Hepatocyte (in vitro differentiated cells): ENCODE measurements at regions not wholly inside any gene's neighbourhood (a gene's known extent, or its start where the extent isn't known, plus 50 kb on each side); places are given as distances from the start of the nearest gene placed in this dataset.

ENCODE experiments used
- DNase-seq: peaks from one replicate; pipeline ENCODE4 v3.0.0-alpha.2; 2016; ENCODE audit warnings: low spot score
- H2AFZ ChIP-seq: fragments of 200-600 bp; sonication (generic); 2 replicates; pipeline ENCODE4 v1.6.0; 2016; ENCODE audit warnings: antibody characterized with exemption, mild to moderate bottlenecking
- H3K27ac ChIP-seq: fragments of 200-600 bp; sonication (generic); 2 replicates; pipeline ENCODE4 v1.5.1; 2016; ENCODE audit warnings: mild to moderate bottlenecking
- H3K27me3 ChIP-seq: fragments of 200-600 bp; sonication (generic); 2 replicates; pipeline ENCODE4 v1.6.1; 2016
- H3K36me3 ChIP-seq: fragments of 200-600 bp; sonication (generic); replicated peaks from 2 replicates; pipeline ENCODE4 v1.5.1; 2016; ENCODE audit warnings: low read depth; ENCODE audit not compliant: insufficient read depth
- H3K4me1 ChIP-seq: fragments of 200-600 bp; sonication (generic); 2 replicates; pipeline ENCODE4 v1.5.1; 2016; ENCODE audit warnings: mild to moderate bottlenecking, moderate library complexity; ENCODE audit not compliant: insufficient read depth
- H3K4me2 ChIP-seq: fragments of 200-600 bp; sonication (generic); 2 replicates; pipeline ENCODE4 v1.6.0; 2016
- H3K4me3 ChIP-seq: fragments of 200-600 bp; sonication (generic); 2 replicates; pipeline ENCODE4 v1.5.1; 2016; ENCODE audit warnings: mild to moderate bottlenecking
- H3K79me2 ChIP-seq: fragments of 200-600 bp; sonication (generic); 2 replicates; pipeline ENCODE4 v1.6.0; 2017; ENCODE audit warnings: mild to moderate bottlenecking
- H3K9me2 ChIP-seq: fragments of 200-600 bp; sonication (generic); replicated peaks from 2 replicates; pipeline ENCODE4 v1.6.0; 2017; ENCODE audit warnings: mild to moderate bottlenecking; ENCODE audit not compliant: insufficient read depth
- H3K9me3 ChIP-seq: fragments of 200-600 bp; sonication (generic); 2 replicates; pipeline ENCODE4 v1.5.1; 2016; ENCODE audit warnings: low read depth, mild to moderate bottlenecking
- H4K20me1 ChIP-seq: fragments of 200-600 bp; sonication (generic); 2 replicates; pipeline ENCODE4 v1.6.0; 2016; ENCODE audit warnings: mild to moderate bottlenecking; ENCODE audit not compliant: insufficient read depth, poor library complexity, severe bottlenecking
- EZH2 ChIP-seq: fragments of 200-600 bp; sonication (generic); IDR thresholded peaks from 2 replicates; pipeline ENCODE4 v1.6.1; 2016; ENCODE audit warnings: antibody characterized with exemption, mild to moderate bottlenecking, borderline replicate concordance
- EZH2phosphoT487 ChIP-seq: fragments of 200-600 bp; sonication (generic); IDR thresholded peaks from one replicate; pipeline ENCODE4 v1.6.1; 2018; ENCODE audit warnings: antibody characterized with exemption, mild to moderate bottlenecking, low read depth, moderate library complexity; ENCODE audit not compliant: unreplicated experiment, severe bottlenecking
- WGBS: methylation state at CpG from one replicate; pipeline ENCODE4 v1.1.6; 2016; ENCODE audit warnings: low lambda C conversion rate; ENCODE audit errors: missing lambda C conversion rate; 5-methylcytosine and 5-hydroxymethylcytosine counted together
- TF ChIP-seq, protein P1 (sequence below): fragments of 200-600 bp; sonication (generic); IDR thresholded peaks from 2 replicates; pipeline ENCODE4 v1.5.1; 2016; ENCODE audit warnings: antibody characterized with exemption, mild to moderate bottlenecking; ENCODE audit not compliant: poor library complexity

DNA sequence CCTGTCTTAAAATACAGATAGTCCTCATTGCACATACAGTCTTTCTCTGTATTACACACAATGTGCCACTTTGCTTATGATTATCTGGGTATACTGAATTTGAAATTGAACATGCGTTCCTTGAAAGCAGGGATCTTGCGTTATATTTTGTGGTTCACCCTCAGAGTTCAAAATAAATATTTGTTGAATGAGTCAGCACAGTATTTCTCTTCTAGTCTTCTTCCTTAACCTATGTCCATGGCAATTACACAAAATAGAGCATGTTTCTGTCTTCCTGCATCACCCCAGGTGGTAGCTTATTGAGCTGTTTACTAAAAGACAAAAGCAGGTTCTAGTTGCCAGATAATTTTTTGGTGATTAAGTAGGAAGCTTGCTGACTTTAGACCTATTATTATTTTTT is 272.9 kb upstream of the FERMT1 start:
- 0% methylated on average over 2 of the region's 2 CpGs for WGBS
- H4K20me1 ChIP-seq, result no peaks in the 10 kb centered on the region
- H3K9me3 ChIP-seq, result no peaks in the 10 kb centered on the region
- no peak for TF ChIP-seq EZH2phosphoT487
- TF ChIP-seq, protein P1, sequence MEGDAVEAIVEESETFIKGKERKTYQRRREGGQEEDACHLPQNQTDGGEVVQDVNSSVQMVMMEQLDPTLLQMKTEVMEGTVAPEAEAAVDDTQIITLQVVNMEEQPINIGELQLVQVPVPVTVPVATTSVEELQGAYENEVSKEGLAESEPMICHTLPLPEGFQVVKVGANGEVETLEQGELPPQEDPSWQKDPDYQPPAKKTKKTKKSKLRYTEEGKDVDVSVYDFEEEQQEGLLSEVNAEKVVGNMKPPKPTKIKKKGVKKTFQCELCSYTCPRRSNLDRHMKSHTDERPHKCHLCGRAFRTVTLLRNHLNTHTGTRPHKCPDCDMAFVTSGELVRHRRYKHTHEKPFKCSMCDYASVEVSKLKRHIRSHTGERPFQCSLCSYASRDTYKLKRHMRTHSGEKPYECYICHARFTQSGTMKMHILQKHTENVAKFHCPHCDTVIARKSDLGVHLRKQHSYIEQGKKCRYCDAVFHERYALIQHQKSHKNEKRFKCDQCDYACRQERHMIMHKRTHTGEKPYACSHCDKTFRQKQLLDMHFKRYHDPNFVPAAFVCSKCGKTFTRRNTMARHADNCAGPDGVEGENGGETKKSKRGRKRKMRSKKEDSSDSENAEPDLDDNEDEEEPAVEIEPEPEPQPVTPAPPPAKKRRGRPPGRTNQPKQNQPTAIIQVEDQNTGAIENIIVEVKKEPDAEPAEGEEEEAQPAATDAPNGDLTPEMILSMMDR, result no peak
- TF ChIP-seq EZH2, result no peak
- no peak overlapping the region for H3K27ac ChIP-seq
- H3K27me3 ChIP-seq, result no peaks in the 10 kb centered on the region
- H3K4me2 ChIP-seq, result no peak overlapping the region
- H2AFZ ChIP-seq, result no peak overlapping the region
- H3K9me2 ChIP-seq, result no peaks in the 10 kb centered on the region
- no peaks in the 10 kb centered on the region for H3K36me3 ChIP-seq
- no peaks in the 10 kb centered on the region for H3K79me2 ChIP-seq
- no peak for DNase-seq
- no peak overlapping the region for H3K4me3 ChIP-seq
- peaks cover 1% of the 10 kb centered on the region for H3K4me1 ChIP-seq

- H3K36me3 ChIP-seq, result no peaks in the 10 kb centered on the region
- no peak for DNase-seq
- no peak overlapping the region for H3K27ac ChIP-seq
- no peak overlapping the region for H3K4me2 ChIP-seq
- no peak overlapping the region for H3K4me3 ChIP-seq
- no peaks in the 10 kb centered on the region for H3K27me3 ChIP-seq
- H3K9me3 ChIP-seq, result no peaks in the 10 kb centered on the region
- no peaks in the 10 kb centered on the region for H3K4me1 ChIP-seq
- H3K79me2 ChIP-seq, result no peaks in the 10 kb centered on the region
- no peaks in the 10 kb centered on the region for H4K20me1 ChIP-seq
- TF ChIP-seq, protein P1, result no peak
- TF ChIP-seq EZH2, result no peak
- 84% methylated on average over 4 of the region's 4 CpGs for WGBS
- no peak overlapping the region for H2AFZ ChIP-seq
- H3K9me2 ChIP-seq, result no peaks in the 10 kb centered on the region
These were observed 265.9 kb upstream of the FERMT1 start for GRCh38 chr20:6388671-6389197.

GRCh38 chr20:6384956-6385486 is 262.2 kb upstream of the FERMT1 start:
- no peaks in the 10 kb centered on the region for H3K9me3 ChIP-seq
- 92% methylated on average over 2 of the region's 2 CpGs for WGBS
- DNase-seq, result no peak
- no peaks in the 10 kb centered on the region for H3K79me2 ChIP-seq
- TF ChIP-seq EZH2 (no peak), EZH2phosphoT487 (no peak)
- TF ChIP-seq, protein P1, result no peak
- H4K20me1 ChIP-seq, result no peaks in the 10 kb centered on the region
- no peaks in the 10 kb centered on the region for H3K9me2 ChIP-seq
- no peak overlapping the region for H3K27ac ChIP-seq
- no peak overlapping the region for H2AFZ ChIP-seq
- no peak overlapping the region for H3K4me2 ChIP-seq
- peaks cover 4% of the 10 kb centered on the region for H3K4me1 ChIP-seq
- H3K4me3 ChIP-seq, result no peak overlapping the region
- no peaks in the 10 kb centered on the region for H3K36me3 ChIP-seq
- H3K27me3 ChIP-seq, result no peaks in the 10 kb centered on the region
